GM18505 (cell line): ENCODE measurements at regions not wholly inside any gene's neighbourhood (a gene's known extent, or its start where the extent isn't known, plus 50 kb on each side); places are given as distances from the start of the nearest gene placed in this dataset.

Experiments
- ATAC-seq: cut with Tn5 transposase; IDR thresholded peaks from one replicate; pipeline ENCODE4 v1.9.1; 2021; ENCODE audit not compliant: unreplicated experiment
- POLR2A ChIP-seq: IDR thresholded peaks from 4 replicates; pipeline ENCODE4 v1.6.1; 2011; ENCODE audit warnings: borderline replicate concordance; ENCODE audit not compliant: insufficient read depth, insufficient read length; ENCODE audit errors: extremely low read depth

DNA sequence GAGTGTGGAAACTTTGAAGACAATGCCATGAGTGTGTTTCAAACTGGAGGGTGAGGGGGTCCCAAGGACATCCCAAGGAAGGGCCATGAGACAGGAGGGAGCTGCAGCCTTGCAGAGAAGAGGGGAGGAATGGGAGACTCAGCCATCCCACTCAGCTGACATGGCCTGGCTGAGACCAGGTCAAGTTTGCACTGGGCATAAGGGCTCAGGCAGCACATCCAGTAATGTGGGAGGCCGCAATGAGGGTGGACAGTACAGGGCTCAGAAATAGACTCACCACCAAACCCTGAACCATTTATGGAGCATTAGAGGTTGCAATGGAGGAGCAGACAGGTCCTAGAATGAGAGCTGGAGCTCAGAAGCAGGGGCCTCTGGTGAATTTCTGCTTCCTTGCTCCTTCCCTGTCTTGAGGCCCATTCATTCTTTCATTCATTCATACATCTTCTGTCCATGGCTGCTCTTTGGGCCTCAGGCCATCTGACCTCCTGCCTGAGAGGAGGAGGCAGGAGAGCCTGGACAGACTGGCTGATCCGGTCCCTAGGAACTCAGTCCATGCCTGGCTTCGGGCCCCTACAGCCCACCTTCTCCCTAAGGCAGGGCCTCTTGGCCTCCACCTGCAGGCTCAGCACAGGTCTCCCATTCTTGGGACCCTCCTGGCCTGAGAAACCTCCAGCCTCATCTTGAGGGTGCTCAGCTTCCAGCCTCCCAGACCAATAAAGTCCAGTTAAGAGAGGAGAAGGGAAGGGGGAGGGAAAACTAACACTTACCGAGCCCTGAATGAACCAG lies 70.5 kb upstream of the CDH5 start:
- no peak for ATAC-seq
- TF ChIP-seq POLR2A, result no peak

GRCh38 chr16:66295213-66295612 lies 71.3 kb upstream of the CDH5 start:
- no peak for ATAC-seq
- no peak for TF ChIP-seq POLR2A

DNA sequence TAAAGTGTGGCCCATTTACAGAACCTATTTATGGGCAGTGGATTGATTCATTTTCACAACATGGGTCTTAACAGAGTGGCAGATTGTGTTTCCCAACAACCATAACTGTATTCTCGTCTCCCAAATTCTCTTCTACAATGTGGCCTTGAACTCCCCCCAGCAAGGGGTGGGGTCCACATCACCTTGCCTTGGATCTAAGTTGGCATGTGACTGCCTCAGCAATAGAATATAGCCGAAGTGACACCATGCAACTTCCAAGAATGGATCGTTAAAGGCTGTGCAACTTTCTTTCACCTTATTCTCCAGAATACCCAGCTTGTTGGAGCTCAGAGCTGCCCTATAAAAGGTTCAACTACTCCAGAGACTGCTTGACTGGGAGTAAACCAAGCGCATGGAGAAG lies 72.0 kb upstream of the CDH5 start:
- TF ChIP-seq POLR2A, result no peak
- no peak for ATAC-seq

GRCh38 chr16:66293932-66294331 lies 72.6 kb upstream of the CDH5 start:
- TF ChIP-seq POLR2A, result no peak
- no peak for ATAC-seq

DNA sequence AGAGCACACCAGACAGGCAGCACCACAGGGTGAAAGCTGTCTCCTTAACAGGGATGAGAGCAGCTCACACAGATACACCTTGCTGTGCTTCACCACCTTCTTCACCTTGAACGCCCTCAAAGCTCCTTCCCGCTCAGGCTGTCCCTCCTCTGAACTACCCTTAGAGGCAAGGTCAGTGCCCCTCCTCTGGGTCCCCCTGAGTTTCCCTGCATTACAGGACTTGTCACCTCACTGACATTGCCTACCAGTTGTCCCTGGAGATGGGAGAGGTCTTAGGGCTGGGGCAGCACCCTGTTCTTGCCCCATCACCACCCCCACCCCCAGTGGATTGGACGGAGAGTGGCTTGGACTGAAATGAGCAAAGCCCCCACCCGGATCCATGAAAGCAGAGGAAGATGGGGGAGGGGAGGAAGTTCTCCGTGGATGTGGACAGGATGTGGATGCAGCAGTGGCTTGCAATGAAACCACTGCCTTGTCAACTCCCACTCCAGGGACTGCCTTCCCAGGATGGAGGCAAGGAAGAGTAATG lies 73.2 kb upstream of the CDH5 start:
- ATAC-seq, result no peak
- TF ChIP-seq POLR2A, result no peak

DNA sequence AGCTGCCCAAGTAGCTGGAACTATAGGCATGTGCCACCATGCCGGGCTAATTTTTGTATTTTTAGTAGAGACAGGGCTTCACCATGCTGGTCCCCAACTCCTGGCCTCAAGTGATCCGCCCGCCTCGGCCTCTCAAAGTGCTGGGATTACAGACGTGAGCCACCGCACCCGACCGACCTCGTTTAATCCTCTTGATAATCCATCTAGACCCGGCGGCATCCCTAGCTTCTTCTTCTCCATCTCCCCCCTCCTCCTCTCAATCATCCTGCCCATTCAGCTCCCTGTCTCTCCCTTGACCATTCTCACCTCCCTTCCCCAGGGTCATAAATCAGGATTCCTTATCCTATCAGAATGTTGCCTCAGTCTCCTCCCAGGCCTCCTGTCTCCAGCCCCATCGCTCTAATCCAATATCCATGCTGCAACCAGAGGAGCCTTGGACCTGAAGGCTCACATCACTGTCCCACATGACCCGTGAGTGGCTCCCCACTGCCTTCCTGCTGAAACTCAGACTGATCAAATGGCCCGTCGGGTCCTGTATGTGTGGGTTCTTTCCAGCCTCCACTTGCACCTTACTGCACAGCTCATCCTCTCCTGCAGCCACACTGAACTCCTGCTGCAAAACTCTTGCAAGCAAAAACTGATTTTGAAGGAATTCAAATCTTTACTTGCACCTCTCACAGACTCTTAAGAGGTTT lies 74.1 kb upstream of the CDH5 start:
- no peak for TF ChIP-seq POLR2A
- no peak for ATAC-seq

DNA sequence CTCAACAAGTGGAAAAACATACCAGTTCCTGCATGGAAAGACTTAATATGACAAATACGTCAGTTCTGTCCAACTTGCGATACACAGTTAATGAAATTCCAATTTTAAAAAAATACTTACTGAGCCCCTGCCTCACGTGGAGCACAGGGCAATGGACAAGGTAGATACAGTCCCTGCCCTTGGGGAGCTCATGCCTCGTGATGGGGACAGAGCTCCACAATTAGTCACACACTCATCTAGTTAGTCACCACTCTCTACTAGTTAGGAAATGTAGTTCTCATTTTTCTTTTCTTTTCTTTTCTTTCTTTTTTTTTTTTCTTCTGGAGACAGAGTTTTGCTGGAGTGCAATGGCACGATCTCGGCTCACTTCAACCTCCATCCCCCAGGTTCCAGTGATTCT lies 74.7 kb upstream of the CDH5 start:
- no peak for TF ChIP-seq POLR2A
- ATAC-seq, result no peak

DNA sequence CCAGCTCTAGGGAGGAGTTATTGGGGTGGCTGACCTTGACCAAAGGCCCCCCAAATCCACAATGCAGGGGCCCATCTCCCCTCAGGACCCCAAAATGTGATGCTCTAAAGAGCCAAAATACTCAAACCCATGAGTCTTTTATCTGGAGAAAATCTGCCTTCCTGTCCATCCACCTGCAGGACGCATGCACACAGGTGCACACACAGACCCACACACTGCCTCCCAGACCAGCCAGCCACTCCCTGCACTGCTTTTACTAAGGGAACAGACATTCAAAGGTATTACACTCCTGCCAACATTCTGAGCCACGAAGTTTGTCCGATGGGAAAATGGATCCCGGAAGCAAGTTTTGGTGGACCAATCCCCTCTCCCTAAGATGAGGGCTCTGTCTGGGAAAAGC lies 76.1 kb upstream of the CDH5 start:
- TF ChIP-seq POLR2A, result no peak
- no peak for ATAC-seq

DNA sequence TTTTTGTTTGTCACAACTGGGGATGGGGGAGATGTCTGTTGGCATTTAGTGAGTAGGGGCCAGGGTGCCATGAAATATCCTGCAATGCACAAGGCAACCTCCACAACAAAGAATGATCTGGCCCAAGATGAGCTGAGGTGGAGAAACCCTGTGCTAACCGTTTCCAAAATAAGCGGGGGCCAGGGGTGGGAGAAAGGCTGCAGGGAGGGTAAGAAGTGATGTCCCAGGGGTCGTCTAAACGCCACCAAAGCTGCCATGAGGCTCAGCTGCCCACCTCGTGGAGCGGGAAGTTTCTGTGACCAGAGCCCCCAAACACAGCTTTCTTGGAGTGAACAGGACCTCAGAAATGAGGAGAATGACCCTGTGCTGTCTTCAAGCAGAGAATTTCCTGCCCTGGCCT lies 76.5 kb upstream of the CDH5 start:
- no peak for TF ChIP-seq POLR2A

DNA sequence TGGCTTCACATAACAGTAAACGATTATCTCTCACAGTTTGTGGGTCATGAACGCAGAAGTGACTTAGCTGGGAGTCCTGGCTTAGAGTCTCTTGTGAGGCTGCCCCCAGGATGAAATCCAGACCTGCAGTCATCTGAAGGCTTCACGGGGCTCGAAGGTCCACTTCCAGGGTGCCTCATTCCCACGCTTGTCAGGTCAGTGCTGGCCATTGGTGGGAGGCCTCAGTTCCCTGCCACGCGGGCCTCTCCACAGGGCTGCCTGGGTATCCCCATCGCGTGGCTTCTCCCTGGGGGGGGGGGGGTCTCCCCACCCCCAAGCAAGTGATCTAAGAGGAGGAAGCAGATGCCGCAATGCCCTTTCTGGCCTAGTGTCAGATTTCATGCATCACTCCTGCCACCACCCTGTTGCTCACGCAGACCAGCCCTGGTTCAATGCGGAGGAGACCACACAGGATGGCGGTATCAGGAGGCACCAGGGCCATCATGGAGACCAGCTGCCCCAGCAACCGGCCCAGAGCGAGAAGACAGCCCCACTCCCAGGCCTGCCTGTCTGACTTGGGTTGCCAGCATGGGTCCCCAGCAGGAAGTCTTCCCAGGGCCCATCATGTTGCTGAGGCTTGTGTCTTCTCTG lies 77.3 kb upstream of the CDH5 start:
- no peak for ATAC-seq
- TF ChIP-seq POLR2A, result no peak

More for the DNA sequence above, 76.5 kb upstream of the CDH5 start:
- ATAC-seq, result no peak

DNA sequence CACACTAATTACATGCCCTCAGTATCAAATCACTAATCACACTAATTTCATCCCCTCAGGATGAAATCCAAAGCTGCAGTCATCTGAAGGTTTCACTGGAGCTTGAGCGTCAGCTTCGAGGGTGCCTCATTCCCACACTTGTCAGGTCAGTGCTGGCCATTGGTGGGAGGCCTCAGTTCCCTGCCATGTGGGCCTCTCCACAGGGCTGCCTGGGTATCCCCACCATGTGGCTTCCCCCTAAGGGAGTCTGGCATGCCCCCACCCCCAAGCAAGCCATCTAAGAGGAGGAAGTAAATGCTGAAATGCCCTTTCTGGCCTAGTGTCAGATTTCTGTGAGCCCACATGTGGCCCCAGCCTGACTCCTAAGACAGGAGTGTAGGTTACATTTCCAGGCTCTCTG lies 78.6 kb upstream of the CDH5 start:
- no peak for ATAC-seq
- TF ChIP-seq POLR2A, result no peak

DNA sequence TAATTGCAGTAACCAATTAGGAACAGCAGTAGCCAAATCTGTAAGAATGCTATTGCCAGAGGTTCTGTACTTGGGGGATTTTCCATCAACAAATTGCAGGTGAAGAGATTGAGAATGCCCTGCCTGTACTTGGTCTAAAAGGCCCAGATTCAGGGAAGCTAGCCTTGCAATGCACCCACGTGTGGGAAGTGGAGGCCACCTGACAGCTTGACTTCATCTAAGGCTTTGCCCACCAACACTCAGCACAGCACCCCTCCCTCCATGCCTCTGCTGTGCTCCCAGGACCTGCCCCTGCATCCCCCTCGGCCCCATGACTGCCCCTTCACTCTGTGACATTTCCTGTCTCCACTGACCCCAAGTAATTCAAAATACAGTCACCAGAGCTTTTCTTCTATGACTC lies 79.1 kb upstream of the CDH5 start:
- no peak for TF ChIP-seq POLR2A
- ATAC-seq, result no peak

DNA sequence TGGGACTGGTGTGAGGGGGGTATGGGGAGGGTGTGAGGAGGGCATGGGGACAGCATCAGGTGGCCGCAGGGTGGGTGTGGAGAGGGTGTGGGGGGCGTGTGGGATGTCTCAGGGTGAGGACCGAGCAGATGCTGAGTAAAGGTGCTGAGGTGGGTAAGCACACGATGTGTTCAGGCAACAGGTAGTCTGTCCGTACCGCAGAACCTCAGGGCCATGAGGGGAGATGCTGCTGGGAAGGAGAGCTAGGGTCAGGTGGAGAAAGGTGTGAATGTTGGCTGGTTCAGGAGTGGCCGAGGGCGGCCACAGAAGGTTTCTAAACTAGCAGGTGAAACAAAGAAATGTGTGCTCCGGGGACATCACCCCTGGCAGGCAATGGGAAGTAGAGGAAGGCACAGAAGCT lies 80.0 kb upstream of the CDH5 start:
- no peak for ATAC-seq
- TF ChIP-seq POLR2A, result no peak

DNA sequence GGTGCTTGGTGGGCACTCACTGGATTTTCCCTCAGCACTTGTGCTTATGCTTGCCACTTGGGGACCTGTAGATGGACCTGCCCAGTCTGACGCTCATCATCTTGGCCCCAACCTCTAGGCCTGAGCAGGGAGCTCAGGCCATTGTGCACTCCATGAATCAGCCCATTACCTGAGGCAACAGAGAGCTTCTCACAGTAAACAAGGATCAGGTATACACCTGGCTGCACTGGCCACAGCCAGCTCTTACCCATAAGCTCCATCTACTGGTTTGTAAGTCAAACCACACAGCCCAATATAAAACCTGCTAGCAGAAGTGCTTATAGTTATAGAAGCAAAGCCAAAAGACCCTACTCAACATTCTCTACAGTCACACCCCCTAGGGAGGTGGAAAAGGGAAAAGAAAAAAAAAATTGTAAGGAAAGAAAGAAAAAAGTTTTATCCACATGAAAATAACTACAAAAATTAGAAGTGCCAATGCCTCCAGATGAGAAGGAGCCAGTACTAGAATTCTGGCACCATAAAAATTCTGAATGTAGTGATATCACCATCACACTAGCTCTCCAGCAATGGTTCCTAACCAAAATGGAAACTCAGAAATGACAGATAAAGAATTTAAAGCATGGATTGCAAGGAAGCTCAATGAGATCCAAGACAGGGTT lies 87.8 kb upstream of the CDH5 start:
- ATAC-seq, result no peak
- TF ChIP-seq POLR2A, result no peak

DNA sequence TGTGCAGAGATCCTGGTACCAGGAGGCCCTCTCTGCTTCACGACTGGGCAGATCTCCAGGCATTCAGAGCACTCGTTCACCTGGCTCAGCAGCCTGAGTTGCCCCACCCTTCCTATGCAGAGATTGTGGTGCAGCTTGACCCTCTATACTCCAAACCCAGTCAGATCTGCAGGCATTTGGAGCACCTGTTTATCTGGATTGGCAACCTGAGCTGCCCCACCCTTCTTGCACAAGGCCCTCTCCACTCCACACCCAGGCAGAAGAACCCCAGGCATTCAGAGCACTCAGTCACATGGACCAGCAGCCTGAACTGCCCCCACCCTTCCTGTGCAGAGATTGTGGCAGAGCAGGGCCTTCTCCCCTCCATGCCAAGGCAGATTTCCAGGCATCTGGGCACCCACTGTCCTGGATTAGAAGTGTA lies 88.4 kb upstream of the CDH5 start:
- no peak for ATAC-seq
- no peak for TF ChIP-seq POLR2A
